ENCODE measurements at regions not wholly inside any gene's neighbourhood (a gene's known extent, or its start where the extent isn't known, plus 50 kb on each side); places are given as distances from the start of the nearest gene placed in this dataset.

- Histone ChIP-seq H3K27ac (no peak overlapping the region), H3K4me1 (ENCODE audit: low read depth, poor library complexity, severe bottlenecking) (no peaks in the 10 kb centered on the region), H2AFZ (ENCODE audit: low read depth) (no peak overlapping the region), H3K4me3 (IDR thresholded peaks at IDR 0.05; ENCODE audit: insufficient read depth, low read depth, low read length) (no peak overlapping the region), H3K4me2 (no peak overlapping the region), H4K20me1 (ENCODE audit: insufficient read depth) (no peaks in the 10 kb centered on the region), H3K36me3 (ENCODE audit: insufficient read depth) (no peaks in the 10 kb centered on the region), H3K79me2 (ENCODE audit: insufficient read depth, low read depth) (no peaks in the 10 kb centered on the region), H3K27me3 (ENCODE audit: insufficient read depth, low read depth) (no peaks in the 10 kb centered on the region), H3K9ac (no peak overlapping the region)
- no peak for TF ChIP-seq CTCF (conservative IDR thresholded peaks at IDR 0.05; ENCODE audit: low read depth, low read length)
These were observed 195.9 kb downstream of the HS3ST3A1 start for GRCh38 chr17:13405807-13406206.

- H3K27me3 ChIP-seq (ENCODE audit: insufficient read depth, low read depth) = no peaks in the 10 kb centered on the region
- no peak for TF ChIP-seq CTCF (conservative IDR thresholded peaks at IDR 0.05; ENCODE audit: low read depth, low read length)
- no peak overlapping the region for H3K4me2 ChIP-seq
These were observed 196.6 kb downstream of the HS3ST3A1 start for GRCh38 chr17:13405080-13405479.

GRCh38 chr17:13403982-13404946 lies 197.5 kb downstream of the HS3ST3A1 start:
- Histone ChIP-seq H3K79me2 (ENCODE audit: insufficient read depth, low read depth) (no peaks in the 10 kb centered on the region), H3K4me1 (ENCODE audit: low read depth, poor library complexity, severe bottlenecking) (no peaks in the 10 kb centered on the region), H3K9ac (no peak overlapping the region), H2AFZ (ENCODE audit: low read depth) (no peak overlapping the region), H3K4me2 (no peak overlapping the region), H3K27me3 (ENCODE audit: insufficient read depth, low read depth) (no peaks in the 10 kb centered on the region), H3K4me3 (IDR thresholded peaks at IDR 0.05; ENCODE audit: insufficient read depth, low read depth, low read length) (no peak overlapping the region), H3K36me3 (ENCODE audit: insufficient read depth) (no peaks in the 10 kb centered on the region), H4K20me1 (ENCODE audit: insufficient read depth) (no peaks in the 10 kb centered on the region), H3K27ac (no peak overlapping the region)
- no peak for TF ChIP-seq CTCF (conservative IDR thresholded peaks at IDR 0.05; ENCODE audit: low read depth, low read length)

More at GRCh38 chr17:13405080-13405479, 196.6 kb downstream of the HS3ST3A1 start:
- Histone ChIP-seq H2AFZ (ENCODE audit: low read depth) (no peak overlapping the region), H4K20me1 (ENCODE audit: insufficient read depth) (no peaks in the 10 kb centered on the region), H3K79me2 (ENCODE audit: insufficient read depth, low read depth) (no peaks in the 10 kb centered on the region), H3K9ac (no peak overlapping the region), H3K4me3 (IDR thresholded peaks at IDR 0.05; ENCODE audit: insufficient read depth, low read depth, low read length) (no peak overlapping the region), H3K36me3 (ENCODE audit: insufficient read depth) (no peaks in the 10 kb centered on the region), H3K27ac (no peak overlapping the region), H3K4me1 (ENCODE audit: low read depth, poor library complexity, severe bottlenecking) (no peaks in the 10 kb centered on the region)

- H3K27ac ChIP-seq = no peak overlapping the region
- no peaks in the 10 kb centered on the region for H4K20me1 ChIP-seq (ENCODE audit: insufficient read depth)
- H3K4me2 ChIP-seq = no peak overlapping the region
- H3K4me3 ChIP-seq (IDR thresholded peaks at IDR 0.05; ENCODE audit: insufficient read depth, low read depth, low read length) = no peak overlapping the region
- no peak overlapping the region for H2AFZ ChIP-seq (ENCODE audit: low read depth)
- H3K27me3 ChIP-seq (ENCODE audit: insufficient read depth, low read depth) = no peaks in the 10 kb centered on the region
- H3K36me3 ChIP-seq (ENCODE audit: insufficient read depth) = no peaks in the 10 kb centered on the region
- TF ChIP-seq CTCF (conservative IDR thresholded peaks at IDR 0.05; ENCODE audit: low read depth, low read length) = no peak
- no peaks in the 10 kb centered on the region for H3K4me1 ChIP-seq (ENCODE audit: low read depth, poor library complexity, severe bottlenecking)
- H3K9ac ChIP-seq = no peak overlapping the region
- H3K79me2 ChIP-seq (ENCODE audit: insufficient read depth, low read depth) = no peaks in the 10 kb centered on the region
These were observed 201.2 kb downstream of the HS3ST3A1 start for GRCh38 chr17:13400491-13400890.
